GM19463 (cell line): ENCODE measurements at regions not wholly inside any gene's neighbourhood (a gene's known extent, or its start where the extent isn't known, plus 50 kb on each side); places are given as distances from the start of the nearest gene placed in this dataset.

Experiments
- ATAC-seq: cut with Tn5 transposase; IDR thresholded peaks from one replicate; pipeline ENCODE4 v1.9.1; 2021; ENCODE audit warnings: mild to moderate bottlenecking, moderate library complexity; ENCODE audit not compliant: unreplicated experiment

GRCh38 chr2:48132271-48132625 is 182.2 kb upstream of the FOXN2 start:
- ATAC-seq = no peak

GRCh38 chr2:48134704-48135103 is 179.8 kb upstream of the FOXN2 start:
- ATAC-seq = no peak

- no peak for ATAC-seq
Measured at GRCh38 chr2:48135797-48136196, 178.7 kb upstream of the FOXN2 start.

- ATAC-seq = no peak
Measured at GRCh38 chr2:48137829-48138228, 176.7 kb upstream of the FOXN2 start.

GRCh38 chr2:48138898-48139297 is 175.6 kb upstream of the FOXN2 start:
- ATAC-seq = no peak

GRCh38 chr2:48140586-48140985 is 173.9 kb upstream of the FOXN2 start:
- no peak for ATAC-seq

DNA sequence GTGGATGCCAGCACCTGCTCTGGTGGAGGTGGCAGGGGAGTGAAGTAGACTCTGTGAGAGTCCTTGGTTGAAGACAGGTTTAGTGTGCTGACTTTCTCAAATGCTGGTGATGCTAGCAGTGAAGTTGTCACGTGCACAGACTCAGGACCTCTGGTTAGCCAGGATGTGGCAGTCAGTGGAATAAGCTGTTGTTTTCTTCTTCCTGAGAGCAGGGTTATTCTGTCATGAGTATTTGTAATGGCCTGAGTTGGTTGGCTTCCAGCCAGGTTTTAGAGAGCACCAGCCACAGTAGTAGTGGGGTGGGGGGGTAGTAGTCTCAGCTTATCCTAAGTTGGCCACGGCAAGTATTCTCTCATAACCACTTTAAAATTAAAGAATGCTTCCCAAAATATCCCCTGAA is 169.7 kb upstream of the FOXN2 start:
- ATAC-seq = no peak

- no peak for ATAC-seq
Measured at GRCh38 chr2:48145845-48146452, 168.5 kb upstream of the FOXN2 start.

- no peak for ATAC-seq
Measured at GRCh38 chr2:48146552-48146951, 167.9 kb upstream of the FOXN2 start.

GRCh38 chr2:48147719-48148118 is 166.8 kb upstream of the FOXN2 start:
- ATAC-seq = no peak

DNA sequence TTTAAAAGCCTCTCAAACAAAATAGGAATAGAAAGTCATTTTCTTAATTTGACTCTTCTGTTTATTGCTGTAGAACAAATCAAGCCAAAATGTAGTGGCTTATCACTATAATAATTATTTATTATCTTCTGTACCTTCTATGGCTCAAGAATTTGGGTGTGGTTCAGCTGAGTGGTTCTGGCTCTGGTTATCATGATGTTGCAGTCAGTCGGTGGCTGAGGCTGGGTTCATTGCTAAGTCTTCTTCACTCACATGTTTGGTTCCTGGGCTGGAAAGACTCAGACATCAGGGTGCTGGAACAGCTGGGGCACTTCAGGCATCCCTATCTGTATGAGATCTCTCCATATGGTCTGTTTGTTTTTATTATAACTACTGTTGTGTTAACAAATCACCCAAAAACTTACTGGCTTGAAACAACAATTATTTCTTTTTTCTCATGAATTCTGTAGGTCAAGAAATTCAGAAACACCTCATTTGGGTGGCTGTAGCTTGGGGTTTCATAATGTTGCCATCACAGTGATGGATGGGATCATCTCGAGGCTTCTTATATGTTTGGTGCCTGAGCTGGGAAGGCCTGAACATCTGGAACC is 165.5 kb upstream of the FOXN2 start:
- ATAC-seq = no peak

DNA sequence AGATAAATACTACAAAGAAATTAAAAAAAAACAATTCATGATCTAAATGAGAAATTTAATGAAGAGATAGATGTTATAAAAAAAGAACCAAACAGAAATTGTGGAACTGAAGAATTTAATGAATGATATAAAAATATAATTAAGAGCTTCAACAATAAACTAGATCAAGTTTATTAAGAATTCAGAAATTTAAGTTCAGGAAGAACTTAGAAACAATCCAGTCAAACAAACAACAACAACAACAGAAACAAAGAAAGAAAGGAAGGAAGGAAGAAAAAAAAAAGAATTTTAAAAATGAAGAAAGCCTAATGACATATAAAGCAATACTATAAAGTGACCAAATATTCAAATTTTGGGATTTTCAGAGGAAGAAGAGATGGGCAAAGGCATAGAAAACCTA is 157.3 kb upstream of the FOXN2 start:
- ATAC-seq = no peak

DNA sequence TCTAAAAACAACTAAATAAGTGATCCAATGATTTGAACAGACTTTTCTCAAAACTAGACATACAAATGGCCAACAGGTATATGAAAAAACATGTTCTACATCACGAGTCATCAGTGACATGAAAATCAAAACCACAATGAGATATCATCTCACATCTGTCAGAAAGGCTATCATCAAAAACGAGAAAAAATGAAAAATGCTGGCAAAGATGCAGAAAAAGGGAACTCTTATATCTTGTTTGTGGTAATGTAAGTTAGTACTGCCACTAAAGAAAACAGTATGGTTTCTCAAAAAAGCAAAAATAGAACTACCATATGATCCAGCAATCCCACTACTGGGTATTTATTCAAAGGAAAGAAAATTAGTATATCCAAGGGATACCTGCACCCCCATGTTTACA is 152.9 kb upstream of the FOXN2 start:
- ATAC-seq = no peak

DNA sequence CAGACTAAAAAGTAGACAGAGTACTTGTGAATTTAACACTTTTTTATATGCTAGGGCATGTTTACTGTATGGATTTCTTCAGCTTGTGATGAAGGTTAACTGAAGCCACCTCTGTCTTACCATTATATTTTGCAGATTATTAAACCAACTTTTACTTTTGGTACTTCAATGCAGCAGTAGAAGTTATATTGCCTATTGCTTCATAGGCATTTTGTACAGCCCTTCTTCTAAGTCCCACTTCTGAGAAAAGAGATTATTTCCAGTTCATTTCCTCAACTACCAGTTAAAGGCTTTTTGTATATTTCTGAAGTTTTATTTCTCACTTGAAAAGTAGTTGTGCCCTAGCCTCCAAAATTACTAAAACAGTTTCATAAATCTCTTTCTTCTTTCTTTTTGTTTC is 151.7 kb upstream of the FOXN2 start:
- ATAC-seq = no peak

DNA sequence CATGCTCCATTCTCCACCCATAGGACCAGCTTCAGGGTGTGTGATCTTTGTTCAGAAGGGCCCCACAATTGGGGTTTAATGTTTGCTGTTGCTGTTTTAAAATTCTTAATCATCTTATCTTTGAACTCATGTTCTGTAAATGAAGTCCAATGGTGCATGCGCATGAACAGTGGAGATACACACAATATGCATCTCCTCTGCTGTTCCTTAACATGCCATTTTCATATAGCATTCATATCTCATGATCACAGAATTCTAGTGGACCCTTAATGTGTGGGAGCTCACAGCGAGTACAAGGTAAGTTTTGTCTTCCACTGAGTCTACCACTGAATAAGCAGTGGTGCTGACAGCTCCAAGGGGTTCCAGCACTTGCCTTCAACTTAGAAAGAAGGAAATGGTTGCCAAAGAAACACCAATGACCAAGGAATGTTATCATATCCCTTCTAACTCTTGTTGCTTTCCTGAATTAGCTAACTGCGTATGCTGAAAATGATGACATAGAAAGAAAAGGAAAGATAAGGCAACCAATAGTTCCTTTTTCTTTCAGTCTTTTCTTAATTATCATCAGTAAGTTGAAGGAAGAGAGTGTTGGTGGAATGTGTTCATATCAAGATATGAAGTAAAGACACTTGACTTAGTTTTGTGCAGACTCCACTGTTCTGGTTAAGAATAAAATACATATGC is 149.3 kb upstream of the FOXN2 start:
- ATAC-seq = no peak

DNA sequence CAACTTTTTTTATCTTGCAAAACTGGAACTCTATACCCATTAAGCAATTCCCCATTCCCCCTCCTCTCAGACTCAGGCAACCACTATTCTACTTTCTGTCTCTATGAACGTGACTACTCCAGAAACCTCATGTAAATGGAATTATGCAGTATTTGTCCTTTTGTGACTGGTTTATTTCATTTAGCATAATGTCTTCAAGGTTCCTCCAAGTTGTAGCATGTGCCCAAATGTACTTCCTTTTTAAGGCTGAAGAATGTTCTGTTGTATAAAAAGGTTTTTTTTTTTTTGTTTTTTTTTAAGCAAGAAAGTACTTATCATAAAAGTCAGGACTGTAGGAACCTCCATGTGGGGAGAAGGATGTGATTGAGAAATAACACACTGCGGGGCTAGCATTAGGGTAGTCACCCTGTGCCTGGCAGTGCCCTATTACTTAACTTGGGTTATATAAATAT is 145.3 kb upstream of the FOXN2 start:
- no peak for ATAC-seq

DNA sequence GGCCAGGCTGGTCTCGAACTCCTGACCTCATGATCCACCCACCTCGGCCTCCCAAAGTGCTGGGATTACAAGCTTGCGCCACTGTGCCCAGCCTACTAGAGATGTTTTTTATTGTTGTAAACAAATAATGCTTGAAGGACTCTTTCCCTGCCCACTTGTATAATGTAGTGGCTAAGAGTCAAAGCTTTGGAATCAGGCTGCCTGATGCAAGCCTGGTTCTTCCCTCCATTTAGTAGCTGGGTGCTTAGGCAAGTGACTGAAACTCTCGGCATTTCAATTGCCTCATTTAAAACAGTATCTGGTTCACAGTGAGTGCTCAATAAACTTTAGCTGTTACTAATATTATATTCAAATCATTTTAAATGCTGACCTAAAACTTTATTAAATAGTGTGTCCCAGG is 144.2 kb upstream of the FOXN2 start:
- ATAC-seq = no peak

- ATAC-seq = no peak
Measured at GRCh38 chr2:48173141-48173540, 141.3 kb upstream of the FOXN2 start.

GRCh38 chr2:48174503-48174902 is 140.0 kb upstream of the FOXN2 start:
- ATAC-seq = no peak

DNA sequence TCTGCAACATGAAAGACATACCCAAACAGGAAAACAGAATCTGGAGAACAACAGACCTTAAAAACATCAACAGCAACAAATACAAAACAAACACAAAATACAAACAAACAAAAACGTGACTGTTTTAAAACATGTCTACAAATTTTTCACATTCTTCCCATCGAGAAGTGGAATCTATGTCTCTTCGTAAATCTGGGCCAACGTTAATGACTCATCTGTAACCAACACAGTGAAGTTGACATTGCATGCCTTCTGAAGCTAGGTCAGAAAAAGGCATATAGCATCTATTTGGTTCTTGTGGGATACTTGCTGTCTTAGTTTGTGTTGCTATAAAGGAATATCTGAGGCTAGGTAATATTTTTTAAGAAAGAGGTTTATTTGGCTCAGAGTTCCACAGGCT is 139.2 kb upstream of the FOXN2 start:
- ATAC-seq = no peak

DNA sequence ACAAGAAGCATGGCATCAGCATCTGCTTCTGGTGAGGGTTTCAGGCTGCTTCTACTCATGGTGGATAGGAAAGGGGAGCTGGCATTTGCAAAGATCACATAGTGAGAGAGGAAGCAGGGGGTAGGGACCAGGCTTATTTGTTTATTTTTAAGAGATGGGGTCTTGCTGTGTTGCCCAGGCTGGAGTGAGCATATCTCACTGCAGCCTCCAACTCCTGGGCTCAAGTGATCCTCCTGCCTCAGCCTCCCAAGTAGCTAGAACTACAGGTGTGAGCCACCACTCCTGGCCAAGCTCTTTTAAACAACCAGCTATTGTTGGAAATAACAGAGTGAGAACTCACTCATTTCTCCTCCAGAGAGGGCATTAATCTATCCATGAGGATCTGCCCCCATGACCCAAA is 138.8 kb upstream of the FOXN2 start:
- ATAC-seq = no peak

DNA sequence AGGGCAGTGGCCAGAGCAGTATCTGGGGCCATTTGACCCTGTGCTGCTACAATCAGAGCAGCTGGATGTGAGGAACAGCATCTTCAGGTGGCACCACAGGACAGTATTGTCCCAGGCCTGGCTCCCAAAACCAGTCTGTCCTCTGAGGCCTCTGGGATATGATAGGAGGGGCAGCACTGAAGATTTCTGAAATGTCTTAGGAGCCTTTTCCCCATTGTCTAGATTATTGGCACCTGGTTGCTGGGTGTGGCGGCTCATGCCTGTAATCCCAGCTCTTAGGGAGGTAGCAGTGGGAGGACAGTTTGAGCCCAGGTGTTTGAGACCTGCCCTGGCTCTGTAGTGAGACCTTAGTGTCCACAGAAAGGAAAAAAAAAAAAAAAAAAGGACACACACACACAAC is 137.6 kb upstream of the FOXN2 start:
- ATAC-seq = no peak

DNA sequence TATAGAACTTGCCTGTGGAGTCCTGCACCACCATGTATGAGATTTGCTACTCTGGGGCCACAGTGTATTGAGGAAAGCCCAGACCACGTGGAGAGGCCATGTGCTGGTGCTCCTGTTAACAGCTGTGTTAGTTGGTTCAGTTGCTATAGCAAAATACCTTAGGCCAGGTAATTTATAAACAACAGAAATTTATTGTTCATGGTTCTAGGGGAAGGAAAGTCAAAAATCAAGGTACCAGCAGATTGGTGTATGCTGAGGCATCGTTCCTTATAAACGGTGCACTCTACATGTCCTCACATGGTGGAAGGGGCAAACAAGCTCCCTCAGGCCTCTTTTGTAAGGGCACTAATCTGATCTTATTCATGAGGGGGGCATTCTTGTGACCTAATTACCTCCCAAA is 135.9 kb upstream of the FOXN2 start:
- no peak for ATAC-seq
